Tibial nerve (tissue), 3 donors: ENCODE measurements at regions not wholly inside any gene's neighbourhood (a gene's known extent, or its start where the extent isn't known, plus 50 kb on each side); places are given as distances from the start of the nearest gene placed in this dataset.

ENCODE experiments used
- POLR2A ChIP-seq, 2 donors: fragments of 450-650 bp; IDR thresholded peaks; one replicate each; pipeline ENCODE4 v1.6.1; 2017; ENCODE audit warnings: antibody characterized with exemption in 2 of 2, mild to moderate bottlenecking in 2 of 2, moderate library complexity in 2 of 2
- TF ChIP-seq, protein P1 (sequence below), 5 experiments: fragments of 200-600 bp in 3 of 5; fragments of 450-650 bp in 2 of 5; sonication (generic) in 3 of 5; IDR thresholded peaks; one replicate each; pipeline ENCODE4 v1.5.1; 2016 to 2019; ENCODE audit warnings: antibody characterized with exemption in 5 of 5, mild to moderate bottlenecking in 3 of 5, moderate library complexity in 2 of 5

DNA sequence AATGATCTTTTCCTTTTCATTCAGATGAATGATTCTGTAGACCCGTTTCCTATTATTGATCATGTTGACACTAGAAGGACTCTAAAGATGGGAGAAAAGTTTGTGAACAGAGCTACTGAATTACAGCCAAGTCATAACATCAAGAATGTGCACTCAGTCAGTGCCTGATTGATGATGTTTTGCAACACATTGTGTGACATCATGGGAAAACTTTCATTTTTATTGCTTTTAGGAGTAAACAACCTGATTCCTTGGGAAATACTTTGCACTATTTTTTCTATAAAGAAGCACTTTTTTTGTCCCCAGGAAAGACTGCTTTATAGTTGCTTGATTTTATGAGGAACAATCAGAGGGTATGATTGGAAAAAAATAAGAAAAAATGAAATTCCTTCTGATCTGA lies 383.8 kb upstream of the JAG1 start:
- no peak for TF ChIP-seq POLR2A (IDR thresholded peaks at IDR 0.05)
- TF ChIP-seq, protein P1, sequence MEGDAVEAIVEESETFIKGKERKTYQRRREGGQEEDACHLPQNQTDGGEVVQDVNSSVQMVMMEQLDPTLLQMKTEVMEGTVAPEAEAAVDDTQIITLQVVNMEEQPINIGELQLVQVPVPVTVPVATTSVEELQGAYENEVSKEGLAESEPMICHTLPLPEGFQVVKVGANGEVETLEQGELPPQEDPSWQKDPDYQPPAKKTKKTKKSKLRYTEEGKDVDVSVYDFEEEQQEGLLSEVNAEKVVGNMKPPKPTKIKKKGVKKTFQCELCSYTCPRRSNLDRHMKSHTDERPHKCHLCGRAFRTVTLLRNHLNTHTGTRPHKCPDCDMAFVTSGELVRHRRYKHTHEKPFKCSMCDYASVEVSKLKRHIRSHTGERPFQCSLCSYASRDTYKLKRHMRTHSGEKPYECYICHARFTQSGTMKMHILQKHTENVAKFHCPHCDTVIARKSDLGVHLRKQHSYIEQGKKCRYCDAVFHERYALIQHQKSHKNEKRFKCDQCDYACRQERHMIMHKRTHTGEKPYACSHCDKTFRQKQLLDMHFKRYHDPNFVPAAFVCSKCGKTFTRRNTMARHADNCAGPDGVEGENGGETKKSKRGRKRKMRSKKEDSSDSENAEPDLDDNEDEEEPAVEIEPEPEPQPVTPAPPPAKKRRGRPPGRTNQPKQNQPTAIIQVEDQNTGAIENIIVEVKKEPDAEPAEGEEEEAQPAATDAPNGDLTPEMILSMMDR (IDR thresholded peaks at IDR 0.05), result no peak
